ENCODE measurements at regions not wholly inside any gene's neighbourhood (a gene's known extent, or its start where the extent isn't known, plus 50 kb on each side); places are given as distances from the start of the nearest gene placed in this dataset.

GRCh38 chr2:8352296-8352695 is 329.6 kb upstream of the ID2 start:
- Histone ChIP-seq H3F3A (ENCODE audit: insufficient read depth) (no peaks in the 10 kb centered on the region), H4K20me1 (ENCODE audit: insufficient read depth) (no peaks in the 10 kb centered on the region), H3K9ac (no peak overlapping the region), H3K4me1 (ENCODE audit: insufficient read depth) (no peaks in the 10 kb centered on the region), H3K27ac (no peak overlapping the region), H3K79me2 (ENCODE audit: insufficient read depth) (no peaks in the 10 kb centered on the region), H3K27me3 (replicated peaks; ENCODE audit: insufficient read depth) (no peaks in the 10 kb centered on the region), H3K4me3 (no peak overlapping the region), H3K36me3 (ENCODE audit: low read depth) (no peaks in the 10 kb centered on the region), H3K9me3 (ENCODE audit: low read depth) (no peaks in the 10 kb centered on the region), H2AFZ (no peak overlapping the region), H3K9me2 (ENCODE audit: insufficient read depth) (no peaks in the 10 kb centered on the region), H3K4me2 (ENCODE audit: unreplicated experiment) (no peak overlapping the region)
- in situ Hi-C loops (cut with MboI), result no loop called here
- no peak for TF ChIP-seq EZH2phosphoT487 (IDR thresholded peaks at IDR 0.05; ENCODE audit: insufficient read depth, low read depth)
- TF ChIP-seq EZH2 (IDR thresholded peaks at IDR 0.05; ENCODE audit: insufficient read depth, poor library complexity, severe bottlenecking), result no peak
- 81 to 84% methylated on average over 4 of the region's 4 CpGs for WGBS, 2 experiments (ENCODE audit: low coverage in 1 of 2, low lambda C conversion rate in 2 of 2, missing lambda C conversion rate in 2 of 2)
- DNase-seq, result peak; percentile 30

GRCh38 chr2:8352989-8353388 is 328.9 kb upstream of the ID2 start:
- TF ChIP-seq EZH2phosphoT487 (IDR thresholded peaks at IDR 0.05; ENCODE audit: insufficient read depth, low read depth) (no peak), EZH2 (IDR thresholded peaks at IDR 0.05; ENCODE audit: insufficient read depth, poor library complexity, severe bottlenecking) (no peak)
- DNase-seq, result no peak
- Histone ChIP-seq H3K79me2 (ENCODE audit: insufficient read depth) (no peaks in the 10 kb centered on the region), H3K4me1 (ENCODE audit: insufficient read depth) (no peaks in the 10 kb centered on the region), H3K9ac (no peak overlapping the region), H3K36me3 (ENCODE audit: low read depth) (no peaks in the 10 kb centered on the region), H3K9me3 (ENCODE audit: low read depth) (no peaks in the 10 kb centered on the region), H3K4me2 (ENCODE audit: unreplicated experiment) (no peak overlapping the region), H3K4me3 (no peak overlapping the region), H3K27ac (no peak overlapping the region), H3F3A (ENCODE audit: insufficient read depth) (no peaks in the 10 kb centered on the region), H2AFZ (no peak overlapping the region), H3K27me3 (replicated peaks; ENCODE audit: insufficient read depth) (no peaks in the 10 kb centered on the region), H4K20me1 (ENCODE audit: insufficient read depth) (no peaks in the 10 kb centered on the region), H3K9me2 (ENCODE audit: insufficient read depth) (no peaks in the 10 kb centered on the region)
- 89 to 93% methylated on average over 1 of the region's 1 CpG for WGBS, 2 experiments (ENCODE audit: low coverage in 1 of 2, low lambda C conversion rate in 2 of 2, missing lambda C conversion rate in 2 of 2)
- in situ Hi-C loops (cut with MboI), result no loop called here

- no peaks in the 10 kb centered on the region for H3K4me1 ChIP-seq (ENCODE audit: insufficient read depth)
- no peaks in the 10 kb centered on the region for H3K36me3 ChIP-seq (ENCODE audit: low read depth)
- H2AFZ ChIP-seq, result no peak overlapping the region
- 42 to 49% methylated on average over 7 of the region's 7 CpGs for WGBS, 2 experiments (ENCODE audit: low coverage in 1 of 2, low lambda C conversion rate in 2 of 2, missing lambda C conversion rate in 2 of 2)
- TF ChIP-seq EZH2phosphoT487 (IDR thresholded peaks at IDR 0.05; ENCODE audit: insufficient read depth, low read depth), result no peak
- TF ChIP-seq EZH2 (IDR thresholded peaks at IDR 0.05; ENCODE audit: insufficient read depth, poor library complexity, severe bottlenecking), result no peak
- H3K4me3 ChIP-seq, result no peak overlapping the region
- no peak for DNase-seq
- H3F3A ChIP-seq (ENCODE audit: insufficient read depth), result no peaks in the 10 kb centered on the region
- no peaks in the 10 kb centered on the region for H4K20me1 ChIP-seq (ENCODE audit: insufficient read depth)
- in situ Hi-C loops (cut with MboI), result no loop called here
- H3K27me3 ChIP-seq (replicated peaks; ENCODE audit: insufficient read depth), result no peaks in the 10 kb centered on the region
- H3K9ac ChIP-seq, result no peak overlapping the region
- no peaks in the 10 kb centered on the region for H3K9me2 ChIP-seq (ENCODE audit: insufficient read depth)
- H3K4me2 ChIP-seq (ENCODE audit: unreplicated experiment), result no peak overlapping the region
- no peaks in the 10 kb centered on the region for H3K79me2 ChIP-seq (ENCODE audit: insufficient read depth)
- no peak overlapping the region for H3K27ac ChIP-seq
- H3K9me3 ChIP-seq (ENCODE audit: low read depth), result no peaks in the 10 kb centered on the region
Observed at GRCh38 chr2:8355102-8355859, 326.6 kb upstream of the ID2 start.

- Histone ChIP-seq H3K36me3 (ENCODE audit: low read depth) (no peaks in the 10 kb centered on the region), H2AFZ (no peak overlapping the region), H3K79me2 (ENCODE audit: insufficient read depth) (no peaks in the 10 kb centered on the region), H3K9me3 (ENCODE audit: low read depth) (no peaks in the 10 kb centered on the region), H3K4me2 (ENCODE audit: unreplicated experiment) (no peak overlapping the region), H3K9ac (no peak overlapping the region), H3K27ac (no peak overlapping the region), H3K27me3 (replicated peaks; ENCODE audit: insufficient read depth) (no peaks in the 10 kb centered on the region), H3F3A (ENCODE audit: insufficient read depth) (no peaks in the 10 kb centered on the region), H3K9me2 (ENCODE audit: insufficient read depth) (no peaks in the 10 kb centered on the region), H3K4me1 (ENCODE audit: insufficient read depth) (no peaks in the 10 kb centered on the region), H3K4me3 (no peak overlapping the region), H4K20me1 (ENCODE audit: insufficient read depth) (no peaks in the 10 kb centered on the region)
- DNase-seq, result no peak
- WGBS, 2 experiments (ENCODE audit: low coverage in 1 of 2, low lambda C conversion rate in 2 of 2, missing lambda C conversion rate in 2 of 2), result 85 to 87% methylated on average over 8 of the region's 8 CpGs
- in situ Hi-C loops (cut with MboI), result no loop called here
- TF ChIP-seq EZH2 (IDR thresholded peaks at IDR 0.05; ENCODE audit: insufficient read depth, poor library complexity, severe bottlenecking) (no peak), EZH2phosphoT487 (IDR thresholded peaks at IDR 0.05; ENCODE audit: insufficient read depth, low read depth) (no peak)
Observed at GRCh38 chr2:8357738-8358518, 323.9 kb upstream of the ID2 start.

All from GM23248 (cell line).